Caco-2 (cell line): ENCODE measurements at regions not wholly inside any gene's neighbourhood (a gene's known extent, or its start where the extent isn't known, plus 50 kb on each side); places are given as distances from the start of the nearest gene placed in this dataset.

Experiments
- BruUV-seq: library from RNA; stranded (reverse); fragments of 400-500 nt; replicated peaks from 2 replicates; lab custom pipeline; 2021; lab: Mats Ljungman, UMichigan
- CTCF ChIA-PET: fragments of 300-600 bp; sonication (Branson Sonifier 250); formaldehyde crosslinking; loops from one replicate; lab custom pipeline; 2022; ENCODE audit warnings: antibody characterized with exemption; lab: Charles Lee
- POLR2A ChIA-PET: fragments of 300-600 bp; sonication (Branson Sonifier 250); formaldehyde crosslinking; loops from one replicate; lab custom pipeline; 2022; ENCODE audit warnings: antibody characterized with exemption; lab: Charles Lee
- DNase-seq, 2 experiments: peaks; one replicate each; pipeline versions ENCODE4 v3.0.0 to v3.0.0-alpha.2; 2020 to 2022
- H3K27me3 ChIP-seq: replicated peaks from 2 replicates; pipeline ENCODE4 v1.6.0; 2011; ENCODE audit warnings: low read length; ENCODE audit not compliant: control insufficient read depth, insufficient read depth
- H3K36me3 ChIP-seq: 2 replicates; pipeline ENCODE4 v1.5.1; 2011; ENCODE audit warnings: low read length; ENCODE audit not compliant: control insufficient read depth, insufficient read depth
- H3K4me1 ChIP-seq: fragments of 250-450 bp; sonication (Bioruptor Pico); 2 replicates; pipeline ENCODE4 v1.5.1; 2020; ENCODE audit warnings: mild to moderate bottlenecking
- H3K4me3 ChIP-seq: 2 replicates; pipeline ENCODE4 v1.5.1; 2011; ENCODE audit warnings: low read depth, mild to moderate bottlenecking, control low read depth, low read length
- H3K9me3 ChIP-seq: fragments of 250-450 bp; sonication (Bioruptor Pico); 2 replicates; pipeline ENCODE4 v1.5.1; 2020; ENCODE audit warnings: mild to moderate bottlenecking, moderate library complexity
- H3K27ac Mint-ChIP-seq: one replicate; pipeline ENCODE4 v1.8.0; 2022; ENCODE audit warnings: mixed read lengths; ENCODE audit not compliant: unreplicated experiment
- H3K27me3 Mint-ChIP-seq: one replicate; pipeline ENCODE4 v1.8.0; 2022; ENCODE audit warnings: mixed read lengths; ENCODE audit not compliant: insufficient read depth, unreplicated experiment
- H3K36me3 Mint-ChIP-seq: one replicate; pipeline ENCODE4 v1.8.0; 2022; ENCODE audit warnings: mild to moderate bottlenecking, mixed read lengths; ENCODE audit not compliant: insufficient read depth, unreplicated experiment
- H3K4me1 Mint-ChIP-seq: one replicate; pipeline ENCODE4 v1.8.0; 2022; ENCODE audit warnings: low read depth, mixed read lengths; ENCODE audit not compliant: unreplicated experiment
- H3K4me3 Mint-ChIP-seq: one replicate; pipeline ENCODE4 v1.8.0; 2022; ENCODE audit warnings: mild to moderate bottlenecking, moderate library complexity, mixed read lengths; ENCODE audit not compliant: unreplicated experiment
- H3K9me3 Mint-ChIP-seq: one replicate; pipeline ENCODE4 v1.8.0; 2022; ENCODE audit warnings: mixed read lengths; ENCODE audit not compliant: unreplicated experiment
- CTCF ChIP-seq, 2 experiments: fragments of 200-600 bp in 1 of 2; IDR thresholded peaks; 1 replicate in 1 of 2; 2 replicates in 1 of 2; pipeline versions ENCODE4 v1.5.1 to v1.8.0; 2011 to 2022; ENCODE audit warnings: antibody characterized with exemption in 1 of 2, control low read depth in 1 of 2, inconsistent platforms in 1 of 2, low read depth in 1 of 2, low read length in 1 of 2, mild to moderate bottlenecking in 1 of 2, moderate library complexity in 1 of 2; ENCODE audit not compliant: insufficient read depth in 1 of 2, severe bottlenecking in 1 of 2, unreplicated experiment in 1 of 2
- intact Hi-C: fragments of 100-400 bp; cut with micrococcal nuclease; formaldehyde crosslinking; loops from one replicate; pipeline ENCODE4 v1.10.0; 2022; ENCODE audit not compliant: unreplicated experiment

GRCh38 chr1:70573317-70573843 is 162.3 kb downstream of the CTH start:
- Histone ChIP-seq H3K9me3 (no peaks in the 10 kb centered on the region), H3K4me3 (no peak overlapping the region), H3K36me3 (no peaks in the 10 kb centered on the region), H3K4me1 (no peaks in the 10 kb centered on the region), H3K27me3 (no peaks in the 10 kb centered on the region)
- no peaks in the 10 kb centered on the region for H3K36me3 Mint-ChIP-seq
- no peak for DNase-seq
- no peak for TF ChIP-seq CTCF (IDR thresholded peaks at IDR 0.05; ENCODE audit: insufficient read depth in 1 of 2, low read depth in 1 of 2, low read length in 1 of 2, severe bottlenecking in 1 of 2, unreplicated experiment in 1 of 2)
- H3K27me3 Mint-ChIP-seq, result peaks cover 10% of the 10 kb centered on the region
- BruUV-seq, result no TSS peak
- no peak overlapping the region for H3K4me3 Mint-ChIP-seq
- intact Hi-C loops, result no loop called here
- ChIA-PET POLR2A (no interaction called here), CTCF (no interaction called here)
- no peaks in the 10 kb centered on the region for H3K9me3 Mint-ChIP-seq
- H3K4me1 Mint-ChIP-seq, result no peaks in the 10 kb centered on the region
- no peak overlapping the region for H3K27ac Mint-ChIP-seq

GRCh38 chr1:70581661-70582060 is 170.6 kb downstream of the CTH start:
- Mint-ChIP-seq H3K4me3 (no peak overlapping the region), H3K9me3 (no peaks in the 10 kb centered on the region), H3K27me3 (peaks cover 7% of the 10 kb centered on the region), H3K36me3 (no peaks in the 10 kb centered on the region), H3K27ac (no peak overlapping the region), H3K4me1 (no peaks in the 10 kb centered on the region)
- Histone ChIP-seq H3K27me3 (no peaks in the 10 kb centered on the region), H3K4me1 (no peaks in the 10 kb centered on the region), H3K4me3 (no peak overlapping the region), H3K36me3 (no peaks in the 10 kb centered on the region), H3K9me3 (no peaks in the 10 kb centered on the region)
- BruUV-seq, result no TSS peak
- intact Hi-C loops, result no loop called here
- TF ChIP-seq CTCF (IDR thresholded peaks at IDR 0.05; ENCODE audit: insufficient read depth in 1 of 2, low read depth in 1 of 2, low read length in 1 of 2, severe bottlenecking in 1 of 2, unreplicated experiment in 1 of 2), result no peak
- ChIA-PET POLR2A (no interaction called here), CTCF (no interaction called here)
- no peak for DNase-seq

GRCh38 chr1:70583522-70583921 is 172.5 kb downstream of the CTH start:
- Mint-ChIP-seq H3K4me1 (no peaks in the 10 kb centered on the region), H3K36me3 (no peaks in the 10 kb centered on the region), H3K4me3 (no peak overlapping the region), H3K27me3 (peaks cover 9% of the 10 kb centered on the region), H3K27ac (no peak overlapping the region), H3K9me3 (no peaks in the 10 kb centered on the region)
- no TSS peak for BruUV-seq
- DNase-seq, result no peak
- no peaks in the 10 kb centered on the region for H3K27me3 ChIP-seq
- no peaks in the 10 kb centered on the region for H3K9me3 ChIP-seq
- intact Hi-C loops, result no loop called here
- no peaks in the 10 kb centered on the region for H3K4me1 ChIP-seq
- H3K4me3 ChIP-seq, result no peak overlapping the region
- POLR2A ChIA-PET, result no interaction called here
- TF ChIP-seq CTCF (IDR thresholded peaks at IDR 0.05; ENCODE audit: insufficient read depth in 1 of 2, low read depth in 1 of 2, low read length in 1 of 2, severe bottlenecking in 1 of 2, unreplicated experiment in 1 of 2), result no peak
- no peaks in the 10 kb centered on the region for H3K36me3 ChIP-seq
- CTCF ChIA-PET, result no interaction called here
